Fibroblast of mammary gland (primary cell): ENCODE measurements at regions not wholly inside any gene's neighbourhood (a gene's known extent, or its start where the extent isn't known, plus 50 kb on each side); places are given as distances from the start of the nearest gene placed in this dataset.

Source experiments
- DNase-seq: peaks from one replicate; pipeline ENCODE4 v3.0.0-alpha.2; 2010; ENCODE audit warnings: low read depth
- H3K4me3 ChIP-seq: 2 replicates; pipeline ENCODE4 v1.5.1; 2011; ENCODE audit warnings: low read depth, mild to moderate bottlenecking, low read length, moderate library complexity; ENCODE audit not compliant: control insufficient read depth
- CTCF ChIP-seq: conservative IDR thresholded peaks from 2 replicates; pipeline ENCODE4 v1.5.1; 2011; ENCODE audit warnings: low read depth, low read length, inconsistent platforms; ENCODE audit not compliant: control insufficient read depth, insufficient read depth

GRCh38 chr5:176736931-176737745 lies 73.2 kb upstream of the UNC5A start:
- no peak for DNase-seq
- H3K4me3 ChIP-seq: no peak overlapping the region
- no peak for TF ChIP-seq CTCF

GRCh38 chr5:176737746-176738636 lies 72.4 kb upstream of the UNC5A start:
- no peak overlapping the region for H3K4me3 ChIP-seq
- no peak for DNase-seq
- no peak for TF ChIP-seq CTCF

GRCh38 chr5:176738637-176739250 lies 71.6 kb upstream of the UNC5A start:
- TF ChIP-seq CTCF: no peak
- no peak for DNase-seq

GRCh38 chr5:176739461-176740051 lies 70.8 kb upstream of the UNC5A start:
- no peak for DNase-seq
- TF ChIP-seq CTCF: no peak
- no peak overlapping the region for H3K4me3 ChIP-seq

More at GRCh38 chr5:176738637-176739250, 71.6 kb upstream of the UNC5A start:
- no peak overlapping the region for H3K4me3 ChIP-seq

- no peak for DNase-seq
- no peak for TF ChIP-seq CTCF
- no peak overlapping the region for H3K4me3 ChIP-seq
Observed at GRCh38 chr5:176740131-176740701, 70.1 kb upstream of the UNC5A start.
